GM21381 (cell line): ENCODE measurements at regions not wholly inside any gene's neighbourhood (a gene's known extent, or its start where the extent isn't known, plus 50 kb on each side); places are given as distances from the start of the nearest gene placed in this dataset.

ENCODE experiments used
- ATAC-seq: cut with Tn5 transposase; IDR thresholded peaks from one replicate; pipeline ENCODE4 v1.9.1; 2021; ENCODE audit warnings: mild to moderate bottlenecking, moderate library complexity; ENCODE audit not compliant: unreplicated experiment

DNA sequence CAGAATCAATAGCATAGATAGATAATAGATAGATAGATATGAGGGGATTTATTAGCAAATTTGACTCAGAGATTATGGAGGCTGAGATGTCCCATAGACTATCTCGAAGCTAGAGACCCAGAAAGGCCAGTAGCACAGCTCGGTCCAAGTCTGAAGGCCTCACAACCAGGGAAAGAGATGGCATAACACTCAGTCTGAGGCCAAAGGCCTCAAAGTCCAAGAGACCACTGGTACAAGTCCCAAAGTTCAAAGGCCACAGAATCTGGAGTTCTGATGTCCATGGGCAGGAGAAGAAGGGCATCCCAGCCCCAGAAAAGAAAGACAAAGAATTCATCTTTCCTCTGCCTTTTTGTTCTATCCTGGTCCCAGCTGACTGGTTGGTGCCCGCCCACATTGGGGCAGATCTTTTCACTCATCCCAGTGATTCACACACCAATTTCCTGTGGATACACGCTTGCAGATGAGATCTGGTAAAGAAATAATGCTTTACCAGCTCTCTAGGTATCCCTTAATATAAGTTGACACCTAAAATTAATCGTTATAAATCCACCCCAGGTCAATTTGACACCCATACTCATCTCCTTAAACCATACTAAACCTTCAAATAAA is 127.8 kb upstream of the FBN2 start:
- ATAC-seq = no peak

DNA sequence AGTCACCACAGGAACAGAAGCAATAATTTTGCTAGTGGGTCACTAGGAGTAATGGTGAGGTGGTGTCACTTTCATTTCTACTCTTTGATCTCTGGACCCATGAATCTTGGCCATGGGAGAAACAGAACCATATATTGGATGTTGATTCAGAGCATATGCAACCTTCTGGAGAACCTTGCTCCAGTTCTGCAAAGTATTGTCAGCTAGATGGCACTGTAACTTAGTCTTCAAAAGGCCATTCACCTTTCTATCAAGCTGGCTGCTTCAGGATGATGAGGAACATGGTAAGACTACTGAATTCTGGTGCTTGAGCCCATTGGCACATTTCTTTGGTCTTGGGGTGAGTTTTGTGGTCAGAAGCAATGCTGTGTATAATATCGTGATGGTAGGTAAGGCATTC is 129.1 kb upstream of the FBN2 start:
- no peak for ATAC-seq

DNA sequence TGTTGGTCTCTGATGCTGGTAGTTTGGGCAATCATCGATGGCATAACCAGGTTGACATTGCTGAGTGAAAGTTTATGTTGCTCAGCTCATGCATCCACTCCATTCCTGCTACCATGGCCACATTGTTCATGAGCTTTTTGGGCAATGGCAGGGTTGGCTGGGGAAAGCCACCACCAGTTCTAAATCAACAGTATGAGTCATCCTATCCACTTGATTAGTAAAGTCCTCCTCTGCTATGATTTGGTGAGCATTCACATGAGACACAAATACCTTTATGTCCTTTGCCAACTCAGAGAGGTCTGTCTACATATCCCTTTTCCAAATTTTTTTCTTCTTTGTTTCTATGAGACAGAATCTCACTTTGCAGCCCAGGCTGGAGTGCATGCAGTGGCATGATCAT is 129.7 kb upstream of the FBN2 start:
- no peak for ATAC-seq

DNA sequence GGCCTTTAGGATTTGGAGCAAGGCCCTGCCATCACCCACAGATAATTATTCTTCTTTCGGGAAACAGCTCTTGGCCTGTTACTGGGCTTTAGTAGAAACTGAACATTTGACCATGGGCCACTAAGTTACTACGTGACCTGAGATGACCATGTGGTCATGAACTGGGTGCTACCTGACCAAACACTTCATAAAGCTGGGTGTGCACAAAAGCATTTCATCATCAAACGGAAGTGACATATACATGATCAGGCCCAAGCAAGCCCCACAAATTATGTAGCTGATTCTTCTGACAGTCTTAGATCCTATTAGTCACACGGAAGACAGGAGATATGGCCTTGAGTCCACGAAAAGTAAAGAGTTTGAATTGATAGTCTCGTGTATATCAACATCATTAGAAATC is 130.9 kb upstream of the FBN2 start:
- ATAC-seq = no peak

DNA sequence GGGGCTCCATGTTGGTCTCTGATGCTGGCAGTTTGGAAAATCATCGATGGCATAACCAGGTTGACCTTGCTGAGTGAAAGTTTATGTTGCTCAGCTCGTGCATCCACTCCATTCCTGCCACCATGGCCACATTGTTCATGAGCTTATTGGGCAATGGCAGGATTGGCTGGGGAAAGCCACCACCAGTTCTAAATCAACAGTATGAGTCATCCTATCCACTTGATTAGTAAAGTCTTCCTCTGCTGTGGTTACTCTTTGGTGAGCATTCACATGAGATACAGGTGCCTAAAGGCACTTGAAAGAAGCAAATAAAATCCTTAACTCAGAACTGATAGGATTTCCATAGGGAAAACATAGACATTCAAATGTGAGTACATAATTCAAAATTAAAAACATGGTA is 131.8 kb upstream of the FBN2 start:
- ATAC-seq = no peak

DNA sequence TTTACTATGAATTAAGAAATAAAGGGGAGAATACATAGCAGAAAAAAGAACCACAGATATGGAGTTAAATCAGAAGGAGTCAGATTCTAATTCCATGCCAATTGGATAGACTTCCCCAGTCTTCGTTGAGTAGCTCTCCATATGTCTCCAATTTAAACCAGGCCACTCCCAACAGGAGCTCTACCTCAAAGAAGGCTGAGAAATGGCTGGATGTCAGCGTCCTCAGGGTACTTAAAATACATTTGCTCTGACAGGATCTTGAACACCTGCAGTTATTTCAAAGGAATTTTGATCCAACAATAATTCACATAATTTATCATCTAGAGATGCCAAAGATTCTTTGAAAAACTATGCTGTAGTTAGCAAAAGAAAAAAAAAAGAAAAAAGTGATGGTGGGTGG is 133.9 kb upstream of the FBN2 start:
- ATAC-seq = no peak

DNA sequence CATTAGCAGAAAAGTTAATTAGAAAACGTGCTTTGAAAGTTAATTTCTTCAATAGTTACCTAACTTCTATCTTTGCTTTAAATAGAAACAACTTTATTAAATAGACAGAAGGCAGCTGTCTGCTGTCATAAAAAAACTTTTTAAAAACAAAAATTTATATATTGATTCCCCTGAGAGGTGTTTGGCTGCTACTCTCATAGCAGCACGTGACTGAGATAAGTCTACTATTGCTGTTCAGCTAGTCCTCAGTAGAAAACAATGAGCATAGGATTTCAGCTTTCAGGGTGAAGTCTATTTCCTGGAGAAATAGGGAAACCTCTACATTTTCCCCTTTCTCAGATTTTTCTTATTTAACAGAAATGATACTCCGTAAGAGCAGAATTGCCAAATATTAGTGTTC is 135.0 kb upstream of the FBN2 start:
- no peak for ATAC-seq

DNA sequence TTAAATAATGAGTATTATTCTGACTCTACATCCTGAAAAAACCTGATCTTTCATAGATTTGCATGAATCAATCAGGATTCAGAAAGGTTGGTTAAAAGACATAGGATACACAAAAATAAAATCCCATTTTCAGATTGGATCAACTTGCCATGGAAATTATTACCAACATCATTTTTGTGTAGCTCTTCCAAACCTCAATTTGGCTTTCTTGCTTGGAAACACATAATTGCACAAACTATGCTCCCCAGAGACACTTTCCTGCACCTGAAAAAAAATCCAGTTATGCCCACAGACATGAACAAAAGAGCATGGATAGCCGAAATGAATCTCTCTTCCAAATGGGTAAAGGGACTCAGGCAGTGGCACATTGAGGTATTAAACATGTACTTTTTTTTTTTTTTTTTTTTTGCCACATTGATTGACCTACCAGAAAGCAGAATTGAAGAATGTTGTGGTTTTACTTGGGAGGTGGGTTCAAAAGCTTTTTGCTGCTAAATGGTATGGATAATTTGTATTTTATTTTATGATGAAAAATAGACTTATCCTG is 135.4 kb upstream of the FBN2 start:
- no peak for ATAC-seq

DNA sequence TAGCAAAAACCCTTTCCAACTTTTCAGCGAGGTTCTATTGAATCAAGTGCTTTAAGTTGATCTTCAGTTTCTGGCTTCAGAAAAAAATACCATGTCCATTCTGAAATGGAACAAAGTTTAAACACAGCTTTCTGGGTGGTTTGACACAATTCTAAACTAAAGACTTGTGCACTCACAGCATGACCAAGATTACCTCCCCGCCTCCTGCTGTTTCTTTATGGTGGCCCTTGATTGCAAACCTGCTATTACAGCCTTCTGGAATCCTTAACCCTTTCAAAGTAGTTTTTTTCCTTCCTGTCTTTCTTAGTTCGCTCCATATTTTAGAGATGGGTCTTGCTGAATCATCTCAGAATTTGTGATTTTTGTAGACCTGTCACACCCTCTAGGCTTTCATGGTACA is 135.9 kb upstream of the FBN2 start:
- no peak for ATAC-seq

DNA sequence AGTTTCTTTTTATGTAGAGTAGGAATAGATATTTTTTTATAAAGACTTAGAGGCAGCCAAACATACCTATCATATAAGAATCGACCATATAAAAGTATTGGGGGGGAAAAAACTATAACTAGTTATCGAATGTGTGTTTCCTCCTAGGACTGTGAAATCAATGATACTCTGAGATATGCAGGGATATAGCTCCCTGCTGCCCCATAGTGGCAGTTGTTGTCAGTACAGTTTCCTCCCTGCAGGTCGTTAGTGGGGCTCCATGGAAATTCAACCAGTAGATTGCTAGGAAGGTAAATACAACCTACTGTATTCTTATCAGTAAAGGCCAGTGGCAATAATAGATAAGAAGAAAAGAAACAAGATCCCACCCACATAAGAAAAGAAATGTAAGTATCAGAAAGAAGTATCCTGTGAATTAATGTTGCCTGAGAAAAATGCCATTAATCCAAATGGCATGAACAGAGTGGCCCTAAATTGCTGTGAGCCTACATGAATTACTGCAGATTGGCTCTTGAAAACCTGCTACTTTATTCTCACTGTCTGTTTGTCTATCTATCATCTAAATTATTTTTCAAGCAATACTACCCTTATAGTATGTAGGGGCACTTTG is 136.9 kb upstream of the FBN2 start:
- peak; percentile 81 for ATAC-seq

DNA sequence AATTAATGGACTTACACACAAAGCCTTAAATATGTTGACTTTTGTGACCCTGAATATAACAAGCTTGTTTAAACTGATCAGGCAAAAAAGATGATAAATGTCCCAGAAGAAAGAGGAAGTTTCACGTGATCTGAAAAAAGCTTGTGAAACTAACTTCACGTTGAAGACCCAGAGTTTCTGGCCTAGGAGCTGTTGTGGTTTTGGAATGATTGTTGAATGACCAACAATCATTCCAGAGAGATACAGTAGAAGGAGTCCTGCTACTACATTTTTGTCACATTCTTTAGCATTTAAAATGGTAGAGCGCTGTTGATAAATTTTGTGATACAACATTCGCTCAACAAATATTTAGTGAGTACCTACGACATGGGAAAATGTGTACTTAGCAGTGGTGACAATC is 143.1 kb upstream of the FBN2 start:
- ATAC-seq = no peak

DNA sequence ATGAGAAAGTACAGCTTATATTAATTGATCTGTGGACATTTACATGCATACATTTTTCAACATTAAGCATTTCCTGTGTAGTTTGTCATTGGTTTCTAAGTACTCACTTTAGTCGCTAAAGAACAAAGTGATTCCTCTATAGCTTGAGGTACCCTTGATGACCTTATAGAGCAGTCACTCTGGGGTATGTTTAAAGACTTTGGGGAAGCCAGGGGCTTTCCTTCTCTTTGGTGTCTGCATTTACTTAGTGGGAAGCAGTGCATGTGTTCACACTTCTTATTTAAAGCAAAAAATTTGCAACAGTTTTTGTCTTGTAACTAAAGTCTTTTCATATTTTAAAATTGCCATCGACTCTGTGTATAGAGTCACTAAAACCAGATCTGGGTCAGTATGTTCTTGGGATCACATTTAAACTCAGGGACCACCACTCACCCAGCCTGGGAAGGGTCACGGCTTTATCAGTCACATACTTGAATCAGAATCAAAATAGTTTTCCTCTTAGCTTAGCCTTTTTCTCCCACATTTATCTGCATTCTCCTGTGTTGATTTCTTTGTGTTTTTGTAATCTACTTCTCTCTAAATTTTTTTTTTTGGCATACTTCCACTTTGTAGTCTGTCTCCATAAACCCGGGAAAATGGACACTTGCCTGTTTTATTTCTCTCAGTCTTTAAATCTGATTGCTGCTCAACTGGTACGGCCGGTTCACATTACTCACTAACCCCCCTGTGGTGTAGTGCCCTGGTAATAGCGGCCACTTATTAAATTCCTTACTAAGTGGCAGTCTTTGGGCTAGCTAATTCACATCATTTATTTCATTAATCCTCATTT is 143.9 kb upstream of the FBN2 start:
- ATAC-seq = no peak

DNA sequence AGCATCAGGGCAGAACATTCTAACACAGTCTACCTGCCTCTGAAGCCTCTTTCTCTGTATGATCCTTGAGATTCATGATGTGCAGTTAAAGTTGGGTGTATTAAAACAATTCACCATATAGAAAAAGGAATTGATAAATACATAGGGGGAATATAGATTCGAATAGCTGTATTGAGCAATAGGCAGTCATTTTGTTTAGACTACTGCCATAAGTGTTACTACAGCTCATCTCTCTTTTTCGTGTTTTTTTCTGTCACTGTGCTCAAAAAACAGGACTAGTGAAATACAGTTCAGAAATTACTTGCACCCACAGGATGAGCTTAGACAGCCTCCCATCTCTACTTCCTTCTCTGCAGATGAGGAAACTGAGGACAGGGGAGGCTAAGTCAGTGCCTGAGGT is 144.6 kb upstream of the FBN2 start:
- no peak for ATAC-seq

DNA sequence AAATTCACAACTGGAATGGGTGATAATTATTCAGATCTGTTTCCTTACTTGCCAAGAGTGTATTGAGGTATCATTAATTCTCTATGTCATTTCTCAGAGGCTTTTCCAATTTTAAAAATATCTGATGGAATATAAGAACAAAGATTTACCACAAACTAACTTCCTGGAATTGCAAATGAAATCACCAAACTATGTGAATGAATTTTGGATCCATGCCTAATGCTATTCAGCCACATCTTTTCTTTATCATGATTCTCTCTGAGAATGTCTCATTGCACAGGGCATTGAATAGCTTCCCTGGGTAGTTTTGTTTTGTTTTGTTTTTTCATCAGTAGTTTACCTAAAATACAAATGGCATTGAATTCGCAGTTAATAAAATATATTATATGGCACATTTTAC is 146.9 kb upstream of the FBN2 start:
- ATAC-seq = no peak

DNA sequence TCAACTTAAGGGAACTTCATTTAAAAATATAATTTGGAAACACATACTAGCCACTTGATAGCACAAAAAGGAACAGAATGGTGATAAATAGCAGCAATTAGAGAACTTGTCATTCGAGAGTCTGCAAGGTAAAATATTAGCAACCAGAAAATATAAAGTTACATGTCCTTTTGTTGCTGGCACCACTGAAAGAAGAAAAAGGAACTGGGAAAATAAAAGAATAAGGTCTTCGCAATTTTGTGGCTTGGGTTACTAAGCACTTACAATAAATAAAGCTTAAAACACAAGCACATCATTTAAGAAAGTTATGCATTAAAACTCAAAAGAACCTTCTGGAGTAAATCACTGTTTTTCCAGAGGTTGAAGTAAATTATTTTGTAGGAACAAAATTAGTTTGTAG is 149.9 kb upstream of the FBN2 start:
- ATAC-seq = no peak

DNA sequence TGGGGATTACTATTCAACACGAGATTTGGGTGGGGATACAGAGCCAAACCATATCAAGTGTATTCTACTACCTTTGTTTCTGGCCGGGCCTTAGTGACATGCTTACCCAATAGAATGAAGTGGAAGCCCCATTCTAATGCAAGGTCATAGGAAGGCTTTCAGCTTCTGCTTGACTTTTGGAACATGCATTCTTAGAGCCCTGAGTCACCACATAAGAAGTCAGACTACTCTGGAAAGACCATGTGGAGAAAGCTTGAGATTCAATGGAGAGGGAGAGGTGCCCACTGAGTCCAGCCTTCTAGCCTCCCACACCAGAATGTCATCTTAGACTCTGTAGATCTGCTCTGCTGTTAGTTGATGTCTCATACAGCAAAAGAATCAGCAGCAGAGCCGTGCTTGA is 155.7 kb upstream of the FBN2 start:
- no peak for ATAC-seq

DNA sequence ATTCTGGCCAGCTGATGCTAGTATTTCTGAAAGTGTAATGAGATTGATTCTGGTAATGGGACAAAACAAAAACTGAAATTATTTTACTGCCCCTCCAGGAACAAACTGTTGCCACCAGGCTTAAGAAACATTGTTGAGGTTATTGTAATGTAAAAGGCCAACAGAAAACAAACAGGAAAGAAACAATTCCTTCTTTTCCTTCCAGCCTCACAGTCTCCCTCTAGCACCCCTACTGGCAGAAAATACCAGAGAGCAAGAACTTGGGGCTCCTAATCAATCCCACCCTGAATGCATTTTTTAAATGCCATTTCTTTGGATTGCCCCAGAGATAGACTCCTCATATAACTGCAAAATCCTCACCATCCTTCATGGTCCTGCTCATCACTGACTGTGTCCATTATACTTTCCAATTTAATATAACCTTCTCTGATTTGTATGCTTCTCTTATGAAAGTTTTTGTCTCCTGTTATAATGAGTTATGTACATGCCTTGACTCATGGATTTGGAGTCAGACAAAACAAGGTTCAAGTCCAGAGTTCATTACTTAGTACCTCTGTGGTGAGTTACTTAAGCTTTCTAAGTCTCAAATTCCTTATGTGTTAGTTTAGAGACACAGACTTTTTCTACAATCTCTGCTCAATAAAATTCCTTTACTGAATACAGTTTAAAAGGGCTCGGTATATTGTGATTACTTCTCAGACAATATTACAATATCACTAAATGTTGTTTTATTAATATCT is 157.9 kb upstream of the FBN2 start:
- ATAC-seq = no peak

DNA sequence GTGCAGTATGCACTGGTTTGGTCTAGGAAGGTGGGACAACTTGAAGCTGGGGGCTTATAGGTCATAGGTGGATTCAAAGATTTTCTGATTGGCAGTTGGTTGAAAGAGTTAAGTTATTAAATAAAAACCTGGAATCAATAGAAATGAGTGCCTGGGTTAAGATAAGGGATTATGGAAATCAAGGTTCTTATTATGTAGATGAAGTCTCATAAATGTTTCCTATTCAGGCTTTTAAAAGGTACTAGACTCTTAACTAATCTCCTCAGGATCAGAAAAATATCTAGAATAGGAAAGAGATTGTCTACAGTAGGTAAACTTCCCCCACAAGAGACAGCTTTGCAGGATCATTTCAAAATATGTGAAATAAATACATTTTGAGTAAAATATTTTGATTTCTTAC is 163.3 kb upstream of the FBN2 start:
- ATAC-seq = no peak

DNA sequence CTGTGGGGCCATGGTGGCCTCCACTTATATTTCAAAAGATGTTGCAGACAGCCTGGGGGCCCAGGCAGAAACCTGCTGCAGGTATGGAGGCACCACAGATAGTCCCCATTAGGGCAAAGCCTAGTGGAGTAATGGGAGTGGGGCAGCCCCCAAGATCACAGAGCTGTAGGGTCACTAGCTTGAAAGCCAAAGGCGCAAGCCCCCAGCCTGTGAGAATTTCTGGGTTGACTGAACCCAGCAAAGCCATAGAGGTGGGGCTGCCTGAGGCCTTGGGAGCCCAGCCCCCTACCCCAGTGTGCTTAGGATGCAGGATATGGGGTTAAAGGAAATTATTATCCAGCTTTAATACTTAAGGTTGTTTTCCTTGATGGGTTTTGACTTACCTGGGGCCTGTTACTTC is 165.3 kb upstream of the FBN2 start:
- no peak for ATAC-seq

DNA sequence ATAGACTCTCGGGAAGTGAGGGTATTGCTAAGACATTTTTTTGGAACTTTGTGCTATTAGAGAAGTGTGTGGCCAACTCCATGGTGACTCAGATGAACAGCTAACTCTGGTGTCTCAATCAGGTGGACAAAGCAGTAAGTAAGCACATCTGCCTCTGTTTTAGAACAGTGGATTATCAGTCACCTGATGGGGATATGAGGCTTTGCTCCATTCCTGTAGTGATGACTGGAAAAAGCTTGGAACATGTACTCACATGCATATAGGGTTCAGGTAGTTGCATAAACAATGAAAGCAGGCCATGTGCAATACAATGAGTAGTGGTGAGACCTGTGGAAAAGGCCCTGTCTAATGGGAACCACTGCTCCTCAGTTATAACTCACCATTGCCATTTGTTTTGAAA is 168.2 kb upstream of the FBN2 start:
- no peak for ATAC-seq

DNA sequence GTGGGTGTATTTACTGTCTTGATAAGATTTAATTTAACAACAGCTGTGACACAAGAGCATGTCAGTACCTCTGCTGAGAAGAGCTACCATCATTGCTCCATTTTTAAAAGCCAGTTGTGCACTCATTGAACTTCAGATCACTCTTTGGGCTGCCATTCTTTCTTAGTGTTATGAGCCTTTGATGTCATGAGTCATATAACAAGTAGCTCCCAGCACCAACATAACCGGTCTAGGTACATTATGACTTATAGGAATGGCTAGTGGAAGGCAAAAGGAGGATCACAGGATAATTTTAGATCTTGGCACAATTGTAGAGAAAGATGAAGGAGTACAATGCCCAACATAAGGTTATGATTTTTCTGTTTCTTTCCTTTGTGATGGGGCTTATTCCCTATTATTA is 170.8 kb upstream of the FBN2 start:
- no peak for ATAC-seq
